Keratinocyte (primary cell): ENCODE measurements at regions not wholly inside any gene's neighbourhood (a gene's known extent, or its start where the extent isn't known, plus 50 kb on each side); places are given as distances from the start of the nearest gene placed in this dataset.

Source experiments
- CTCF ChIP-seq, 3 experiments: IDR thresholded peaks in 1 of 3; conservative IDR thresholded peaks in 1 of 3; optimal IDR thresholded peaks in 1 of 3; 2 replicates in 2 of 3; 3 replicates in 1 of 3; pipeline versions ENCODE3 to v1.5.1; 2011; ENCODE audit warnings: low read length in 3 of 3, mild to moderate bottlenecking in 3 of 3, moderate library complexity in 2 of 3, control low read depth in 1 of 3, inconsistent platforms in 1 of 3; ENCODE audit not compliant: insufficient read depth in 2 of 3; ENCODE audit errors: extremely low read depth in 1 of 3
- EZH2 ChIP-seq: IDR thresholded peaks from one replicate; pipeline ENCODE4 v1.6.1; 2012; ENCODE audit warnings: inconsistent platforms, mild to moderate bottlenecking, low read length, moderate library complexity

- TF ChIP-seq CTCF (optimal IDR thresholded peaks at IDR 0.05 in 1 of 3, IDR thresholded peaks at IDR 0.05 in 1 of 3, conservative IDR thresholded peaks at IDR 0.05 in 1 of 3; ENCODE audit: extremely low read depth in 1 of 3, insufficient read depth in 2 of 3, low read length in 3 of 3) (no peak), EZH2 (no peak)
Measured at GRCh38 chr12:115078990-115079389, 395.0 kb upstream of the TBX3 start.
